ENCODE measurements at regions not wholly inside any gene's neighbourhood (a gene's known extent, or its start where the extent isn't known, plus 50 kb on each side); places are given as distances from the start of the nearest gene placed in this dataset.

DNA sequence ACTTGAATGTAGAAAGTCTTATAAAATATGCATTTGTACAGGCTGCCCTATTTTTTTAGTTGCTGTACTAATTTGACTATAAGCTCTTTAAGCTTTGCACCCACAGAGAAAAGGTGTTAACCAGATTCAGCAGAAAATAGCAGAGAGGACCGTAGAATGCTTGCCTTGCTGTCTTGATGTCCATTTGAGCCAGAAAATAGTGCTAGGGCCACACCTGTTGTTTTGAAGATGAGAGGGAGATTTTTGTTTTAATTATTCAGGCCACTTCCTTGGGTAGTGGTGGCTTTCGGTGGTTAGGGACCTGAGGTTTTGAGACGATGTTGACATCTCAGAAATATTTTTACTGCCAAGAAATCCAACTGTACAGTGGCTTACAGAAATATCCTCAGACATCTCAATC is 196.0 kb downstream of the SPATA31D1 start:
- TF ChIP-seq, protein P1, sequence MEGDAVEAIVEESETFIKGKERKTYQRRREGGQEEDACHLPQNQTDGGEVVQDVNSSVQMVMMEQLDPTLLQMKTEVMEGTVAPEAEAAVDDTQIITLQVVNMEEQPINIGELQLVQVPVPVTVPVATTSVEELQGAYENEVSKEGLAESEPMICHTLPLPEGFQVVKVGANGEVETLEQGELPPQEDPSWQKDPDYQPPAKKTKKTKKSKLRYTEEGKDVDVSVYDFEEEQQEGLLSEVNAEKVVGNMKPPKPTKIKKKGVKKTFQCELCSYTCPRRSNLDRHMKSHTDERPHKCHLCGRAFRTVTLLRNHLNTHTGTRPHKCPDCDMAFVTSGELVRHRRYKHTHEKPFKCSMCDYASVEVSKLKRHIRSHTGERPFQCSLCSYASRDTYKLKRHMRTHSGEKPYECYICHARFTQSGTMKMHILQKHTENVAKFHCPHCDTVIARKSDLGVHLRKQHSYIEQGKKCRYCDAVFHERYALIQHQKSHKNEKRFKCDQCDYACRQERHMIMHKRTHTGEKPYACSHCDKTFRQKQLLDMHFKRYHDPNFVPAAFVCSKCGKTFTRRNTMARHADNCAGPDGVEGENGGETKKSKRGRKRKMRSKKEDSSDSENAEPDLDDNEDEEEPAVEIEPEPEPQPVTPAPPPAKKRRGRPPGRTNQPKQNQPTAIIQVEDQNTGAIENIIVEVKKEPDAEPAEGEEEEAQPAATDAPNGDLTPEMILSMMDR (IDR thresholded peaks at IDR 0.05; ENCODE audit: low read depth, low read length) = no peak
- no peak for DNase-seq (ENCODE audit: low read depth in 2 of 2)
- H3K4me3 ChIP-seq (replicated peaks in 1 of 2; ENCODE audit: low read depth in 2 of 2, low read length in 2 of 2) = no peak overlapping the region

- no peak for DNase-seq (ENCODE audit: low read depth in 2 of 2)
- TF ChIP-seq, protein P1 (IDR thresholded peaks at IDR 0.05; ENCODE audit: low read depth, low read length) = no peak
Observed at GRCh38 chr9:82188817-82189216, 200.2 kb downstream of the SPATA31D1 start.

GRCh38 chr9:82191082-82191770 is 202.7 kb downstream of the SPATA31D1 start:
- TF ChIP-seq, protein P1 (IDR thresholded peaks at IDR 0.05; ENCODE audit: low read depth, low read length) = no peak
- H3K4me3 ChIP-seq (replicated peaks in 1 of 2; ENCODE audit: low read depth in 2 of 2, low read length in 2 of 2) = no peak overlapping the region
- DNase-seq (ENCODE audit: low read depth in 2 of 2) = no peak

More at GRCh38 chr9:82188817-82189216, 200.2 kb downstream of the SPATA31D1 start:
- no peak overlapping the region for H3K4me3 ChIP-seq (replicated peaks in 1 of 2; ENCODE audit: low read depth in 2 of 2, low read length in 2 of 2)

- TF ChIP-seq, protein P1 (IDR thresholded peaks at IDR 0.05; ENCODE audit: low read depth, low read length) = no peak
- H3K4me3 ChIP-seq (replicated peaks in 1 of 2; ENCODE audit: low read depth in 2 of 2, low read length in 2 of 2) = no peak overlapping the region
- no peak for DNase-seq (ENCODE audit: low read depth in 2 of 2)
Observed at GRCh38 chr9:82192211-82192610, 203.6 kb downstream of the SPATA31D1 start.

DNA sequence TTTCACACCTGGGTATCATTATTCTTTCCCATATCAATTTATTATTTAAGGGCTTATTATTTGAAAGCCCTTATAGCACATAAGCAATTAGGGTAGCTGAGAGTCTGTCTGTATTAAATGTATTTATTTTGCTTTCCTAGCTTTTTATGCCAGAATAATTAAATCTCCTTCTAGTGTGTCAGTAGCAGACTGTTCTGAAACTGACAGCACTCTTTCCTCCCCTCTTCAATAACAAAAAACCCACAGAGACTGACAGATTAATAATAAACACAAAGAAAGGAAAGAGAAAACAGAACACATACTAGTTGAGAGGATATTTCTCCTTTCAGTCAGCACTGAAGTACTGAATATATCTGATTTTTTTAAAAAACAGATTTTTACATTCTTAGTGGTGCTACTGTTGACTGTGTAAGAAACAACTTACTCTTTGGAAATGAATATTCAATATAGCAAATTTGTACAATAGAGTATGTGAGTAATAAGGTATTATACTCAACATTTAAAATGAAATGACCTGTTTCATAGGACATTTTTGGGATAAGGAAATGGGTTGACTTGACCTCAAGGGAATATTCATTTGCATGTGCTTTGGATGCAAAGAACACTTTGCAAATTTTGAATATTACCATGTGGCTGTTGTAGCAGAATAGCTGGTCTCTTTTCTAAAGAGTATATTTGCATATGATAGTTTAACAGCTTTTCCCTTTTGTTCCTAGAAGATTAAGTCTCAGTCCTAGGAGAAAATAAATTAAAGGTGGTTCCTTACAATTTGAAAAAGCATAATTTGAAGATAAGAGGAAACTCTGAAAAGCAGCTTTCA is 208.3 kb downstream of the SPATA31D1 start:
- DNase-seq (ENCODE audit: low read depth in 2 of 2) = no peak
- TF ChIP-seq, protein P1 (IDR thresholded peaks at IDR 0.05; ENCODE audit: low read depth, low read length) = no peak
- H3K4me3 ChIP-seq (replicated peaks in 1 of 2; ENCODE audit: low read depth in 2 of 2, low read length in 2 of 2) = no peak overlapping the region

- H3K4me3 ChIP-seq (replicated peaks in 1 of 2; ENCODE audit: low read depth in 2 of 2, low read length in 2 of 2) = no peak overlapping the region
- TF ChIP-seq, protein P1 (IDR thresholded peaks at IDR 0.05; ENCODE audit: low read depth, low read length) = no peak
- no peak for DNase-seq (ENCODE audit: low read depth in 2 of 2)
Observed at GRCh38 chr9:82201196-82201595, 212.6 kb downstream of the SPATA31D1 start.

Measured in cardiac fibroblast (primary cell).